ENCODE measurements at regions not wholly inside any gene's neighbourhood (a gene's known extent, or its start where the extent isn't known, plus 50 kb on each side); places are given as distances from the start of the nearest gene placed in this dataset.

- no peak overlapping the region for H3K4me3 ChIP-seq (replicated peaks; ENCODE audit: low read depth, low read length)
- H3K27me3 ChIP-seq (replicated peaks; ENCODE audit: control insufficient read depth, insufficient read depth, low read length) = peaks cover 3% of the 10 kb centered on the region; the same call in 1 of the 2 replicates
- no peak for TF ChIP-seq CTCF (IDR thresholded peaks at IDR 0.05; ENCODE audit: insufficient read depth, low read length, poor library complexity, severe bottlenecking)
- DNase-seq (ENCODE audit: extremely low read depth, insufficient read length) = no peak
- H3K36me3 ChIP-seq (ENCODE audit: control insufficient read depth, insufficient read depth, low read length) = no peaks in the 10 kb centered on the region
These were observed 221.9 kb downstream of the C16orf95 start for GRCh38 chr16:87095271-87095670.

- no peak for DNase-seq (ENCODE audit: extremely low read depth, insufficient read length)
- Histone ChIP-seq H3K4me3 (replicated peaks; ENCODE audit: low read depth, low read length) (no peak overlapping the region), H3K27me3 (replicated peaks; ENCODE audit: control insufficient read depth, insufficient read depth, low read length) (peaks cover 3% of the 10 kb centered on the region; the same call in 1 of the 2 replicates), H3K36me3 (ENCODE audit: control insufficient read depth, insufficient read depth, low read length) (no peaks in the 10 kb centered on the region)
- TF ChIP-seq CTCF (IDR thresholded peaks at IDR 0.05; ENCODE audit: insufficient read depth, low read length, poor library complexity, severe bottlenecking) = no peak
These were observed 220.4 kb downstream of the C16orf95 start for GRCh38 chr16:87096746-87097333.

- H3K4me3 ChIP-seq (replicated peaks; ENCODE audit: low read depth, low read length) = no peak overlapping the region
- H3K36me3 ChIP-seq (ENCODE audit: control insufficient read depth, insufficient read depth, low read length) = no peaks in the 10 kb centered on the region
- no peak for DNase-seq (ENCODE audit: extremely low read depth, insufficient read length)
- peaks cover 3% of the 10 kb centered on the region; the same call in 1 of the 2 replicates for H3K27me3 ChIP-seq (replicated peaks; ENCODE audit: control insufficient read depth, insufficient read depth, low read length)
- TF ChIP-seq CTCF (IDR thresholded peaks at IDR 0.05; ENCODE audit: insufficient read depth, low read length, poor library complexity, severe bottlenecking) = no peak
These were observed 218.8 kb downstream of the C16orf95 start for GRCh38 chr16:87098361-87098760.

GRCh38 chr16:87098976-87099720 is 218.0 kb downstream of the C16orf95 start:
- no peak for DNase-seq (ENCODE audit: extremely low read depth, insufficient read length)
- H3K27me3 ChIP-seq (replicated peaks; ENCODE audit: control insufficient read depth, insufficient read depth, low read length) = peaks cover 3% of the 10 kb centered on the region; the same call in 1 of the 2 replicates
- no peak for TF ChIP-seq CTCF (IDR thresholded peaks at IDR 0.05; ENCODE audit: insufficient read depth, low read length, poor library complexity, severe bottlenecking)
- no peaks in the 10 kb centered on the region for H3K36me3 ChIP-seq (ENCODE audit: control insufficient read depth, insufficient read depth, low read length)
- no peak overlapping the region for H3K4me3 ChIP-seq (replicated peaks; ENCODE audit: low read depth, low read length)

GRCh38 chr16:87100306-87101058 is 216.7 kb downstream of the C16orf95 start:
- TF ChIP-seq CTCF (IDR thresholded peaks at IDR 0.05; ENCODE audit: insufficient read depth, low read length, poor library complexity, severe bottlenecking) = no peak
- peaks cover 3% of the 10 kb centered on the region; the same call in 1 of the 2 replicates for H3K27me3 ChIP-seq (replicated peaks; ENCODE audit: control insufficient read depth, insufficient read depth, low read length)
- H3K36me3 ChIP-seq (ENCODE audit: control insufficient read depth, insufficient read depth, low read length) = no peaks in the 10 kb centered on the region
- H3K4me3 ChIP-seq (replicated peaks; ENCODE audit: low read depth, low read length) = no peak overlapping the region
- no peak for DNase-seq (ENCODE audit: extremely low read depth, insufficient read length)

Data from GM06990 (cell line).